Epithelial cell of esophagus (primary cell): ENCODE measurements at regions not wholly inside any gene's neighbourhood (a gene's known extent, or its start where the extent isn't known, plus 50 kb on each side); places are given as distances from the start of the nearest gene placed in this dataset.
A peak's percentile ranks its signal among the peaks of the same experiment; 100 is the strongest.

Source experiments
- DNase-seq: peaks from one replicate; pipeline ENCODE4 v3.0.0; 2010; ENCODE audit warnings: low read depth
- H3K4me3 ChIP-seq: 2 replicates; pipeline ENCODE4 v1.5.1; 2011; ENCODE audit warnings: mild to moderate bottlenecking, low read length, control low read depth
- CTCF ChIP-seq: IDR thresholded peaks from 2 replicates; pipeline ENCODE4 v1.5.1; 2011; ENCODE audit warnings: low read depth, mild to moderate bottlenecking, low read length, control low read depth, inconsistent platforms; ENCODE audit not compliant: insufficient read depth; ENCODE audit errors: missing control alignments

- no peak overlapping the region for H3K4me3 ChIP-seq
- no peak for DNase-seq
- no peak for TF ChIP-seq CTCF
Measured at GRCh38 chr6:144606083-144606482, 320.9 kb downstream of the UTRN start.

DNA sequence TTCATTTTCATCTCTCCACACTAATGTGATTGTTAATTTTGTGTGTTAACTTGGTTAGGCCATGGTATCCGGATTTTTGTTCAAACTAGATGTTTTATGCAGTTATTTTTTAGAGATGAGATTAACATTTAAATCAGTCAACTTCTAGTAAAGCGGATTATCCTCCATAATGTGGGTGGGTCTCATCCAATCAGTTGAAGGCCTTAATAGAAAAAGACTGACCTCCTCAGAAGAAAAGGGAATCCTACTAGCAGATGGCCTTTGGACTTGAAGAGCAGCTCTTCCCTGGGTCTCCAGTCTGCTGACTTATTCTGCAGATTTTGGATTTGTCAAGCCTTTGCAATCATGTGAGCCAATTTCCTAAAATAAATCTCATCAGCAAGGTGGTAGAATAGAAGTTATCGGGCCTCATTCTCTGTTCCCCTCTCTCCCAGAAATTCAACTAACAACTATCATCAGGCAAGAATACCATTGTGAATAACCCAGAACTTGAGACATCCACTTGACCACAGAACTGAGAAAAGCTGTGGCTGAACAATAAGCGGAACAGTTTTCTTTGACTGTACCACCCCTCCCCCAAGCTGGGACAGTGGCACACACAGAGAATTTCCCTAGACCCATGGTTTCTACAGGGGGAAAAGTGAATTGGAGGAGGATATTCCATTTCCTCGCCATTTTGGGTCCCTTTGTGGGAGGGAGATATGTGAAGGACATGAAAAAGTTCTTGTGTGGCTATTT, 323.0 kb downstream of the UTRN start:
- no peak for TF ChIP-seq CTCF
- no peak overlapping the region for H3K4me3 ChIP-seq
- no peak for DNase-seq

DNA sequence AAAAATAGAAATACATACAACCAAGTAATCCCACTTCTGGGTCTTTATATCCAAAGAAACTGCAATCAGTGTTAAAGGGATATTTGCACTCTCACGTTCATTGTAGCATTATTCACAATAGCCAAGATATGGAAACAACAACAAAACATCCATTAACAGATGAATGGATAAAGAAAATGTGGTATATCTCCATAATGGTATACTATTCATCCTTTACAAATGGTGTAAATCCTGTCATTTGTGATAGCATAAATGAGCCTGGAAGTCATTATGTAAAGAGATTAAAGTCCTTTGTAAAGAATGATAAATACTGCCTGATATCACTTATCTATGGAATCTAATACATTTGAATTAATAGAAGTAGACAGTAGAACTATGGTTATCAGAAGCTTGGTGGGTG, 327.7 kb downstream of the UTRN start:
- no peak for DNase-seq
- TF ChIP-seq CTCF: no peak
- H3K4me3 ChIP-seq: no peak overlapping the region

- H3K4me3 ChIP-seq: no peak overlapping the region
- TF ChIP-seq CTCF: no peak
- peak; percentile 46 for DNase-seq
Measured at GRCh38 chr6:144613859-144614258, 328.7 kb downstream of the UTRN start.

DNA sequence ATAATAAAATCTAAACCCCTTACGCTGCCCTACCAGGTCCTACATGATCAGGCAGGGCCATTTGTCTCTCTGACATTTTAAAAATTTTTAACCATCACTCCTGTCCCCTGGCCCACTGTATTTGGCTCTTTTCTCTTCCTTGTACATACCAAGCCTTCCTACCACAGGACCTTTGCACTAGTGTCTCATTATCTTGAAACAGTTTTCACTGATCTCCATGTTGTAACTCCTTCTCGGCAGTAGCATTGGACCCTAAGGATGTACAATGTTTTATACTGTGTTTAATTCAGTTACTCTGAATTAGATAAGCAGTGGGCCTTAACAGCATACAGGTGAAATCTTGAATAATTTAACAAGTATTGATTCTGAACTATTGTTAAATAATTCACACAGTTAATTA, 330.7 kb downstream of the UTRN start:
- TF ChIP-seq CTCF: no peak
- H3K4me3 ChIP-seq: no peak overlapping the region

GRCh38 chr6:144617191-144617590, 332.1 kb downstream of the UTRN start:
- no peak for TF ChIP-seq CTCF
- DNase-seq: no peak

More for the DNA sequence above, 330.7 kb downstream of the UTRN start:
- DNase-seq: no peak

GRCh38 chr6:144617708-144618107, 332.6 kb downstream of the UTRN start:
- no peak for TF ChIP-seq CTCF
- no peak for DNase-seq
- H3K4me3 ChIP-seq: no peak overlapping the region

More at GRCh38 chr6:144617191-144617590, 332.1 kb downstream of the UTRN start:
- no peak overlapping the region for H3K4me3 ChIP-seq
